Left ventricle myocardium superior (tissue), 1 donor: ENCODE measurements at regions not wholly inside any gene's neighbourhood (a gene's known extent, or its start where the extent isn't known, plus 50 kb on each side); places are given as distances from the start of the nearest gene placed in this dataset.
A peak's percentile ranks its signal among the peaks of the same experiment; 100 is the strongest.

Source experiments
- ATAC-seq: fragments of 200-7000 bp; cut with Tn5 transposase; one replicate; pipeline ENCODE4 v1.9.1; 2020; ENCODE audit warnings: mild to moderate bottlenecking, moderate library complexity
- DNase-seq: peaks from one replicate; pipeline ENCODE4 v3.0.0-alpha.2; 2020
- intact Hi-C: fragments of 100-400 bp; cut with micrococcal nuclease; formaldehyde crosslinking; loops from one replicate; pipeline ENCODE4 v1.11.0; 2022
- donor health status: DM: no; HTN: yes; CAD: no; lungs with severe emphysema.

DNA sequence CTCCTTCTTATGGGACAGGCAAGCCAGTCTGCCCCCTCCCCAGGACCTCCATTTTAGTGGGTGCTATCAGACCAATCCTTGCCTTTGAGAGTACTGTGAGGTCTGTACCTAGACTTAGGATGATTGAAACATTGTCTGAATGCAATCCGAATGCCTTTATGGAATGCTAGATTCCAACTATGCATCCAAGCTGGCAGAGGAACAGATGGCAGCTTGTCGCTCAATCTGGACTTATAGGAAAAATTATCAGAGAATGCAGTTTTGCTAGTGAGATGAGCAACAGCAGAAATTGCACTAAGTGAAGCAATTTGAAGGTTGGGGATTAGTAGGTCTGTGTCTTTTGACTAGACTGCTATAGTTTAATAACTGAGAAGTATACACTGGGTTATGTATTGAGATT, 109.1 kb downstream of the DYRK2 start:
- intact Hi-C loops: no loop called here

GRCh38 chr12:67758119-67758518, 109.6 kb downstream of the DYRK2 start:
- DNase-seq (no peak), ATAC-seq (no peak)
- intact Hi-C loops: no loop called here

More for the DNA sequence above, 109.1 kb downstream of the DYRK2 start:
- ATAC-seq: no peak
- no peak for DNase-seq

DNA sequence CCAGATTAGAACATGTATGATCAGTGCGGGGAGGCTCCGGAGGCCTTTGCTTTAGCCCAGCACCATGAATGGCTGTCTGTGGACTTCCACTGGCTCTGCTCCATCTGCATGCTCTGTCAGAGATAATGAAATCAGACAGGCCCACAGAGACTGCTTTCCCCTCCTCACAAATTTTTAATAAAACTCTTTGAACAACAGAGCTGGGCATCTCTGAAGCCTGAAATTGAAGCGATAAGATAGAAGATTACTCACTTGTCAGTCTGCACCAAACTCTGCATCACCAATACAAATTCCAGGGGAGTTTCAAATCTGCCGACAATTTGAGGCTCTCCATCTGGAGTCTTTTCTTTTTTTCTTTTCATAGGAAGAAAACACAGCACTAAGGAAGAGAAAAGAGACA, 110.0 kb downstream of the DYRK2 start:
- intact Hi-C loops: no loop called here
- no peak for DNase-seq
- peak; percentile 41 for ATAC-seq

DNA sequence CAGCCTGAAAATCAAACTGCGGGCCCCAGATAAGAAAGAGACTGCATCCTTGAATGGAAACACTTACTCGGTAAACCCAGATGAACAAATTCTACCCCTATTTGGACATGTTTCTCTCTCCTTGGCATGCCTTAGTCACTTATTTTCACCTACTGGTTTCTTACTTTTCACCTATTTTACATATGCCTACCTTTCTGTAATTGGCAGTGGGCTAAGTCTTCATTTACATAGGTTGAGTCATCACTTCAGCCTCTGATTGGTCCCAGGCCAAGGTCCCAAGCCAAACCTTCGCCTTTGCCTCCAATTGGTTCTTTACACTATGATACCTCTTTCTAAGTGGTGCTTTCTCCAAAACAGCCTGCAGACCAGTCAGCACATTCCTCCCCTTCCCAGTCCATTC, 111.3 kb downstream of the DYRK2 start:
- intact Hi-C loops: no loop called here
- DNase-seq (no peak), ATAC-seq (no peak)

GRCh38 chr12:67760586-67761275, 112.2 kb downstream of the DYRK2 start:
- intact Hi-C loops: no loop called here
- ATAC-seq (no peak), DNase-seq (no peak)

- no peak for ATAC-seq
- no peak for DNase-seq
- intact Hi-C loops: no loop called here
Observed at GRCh38 chr12:67761566-67761965, 113.0 kb downstream of the DYRK2 start.

GRCh38 chr12:67764055-67764454, 115.5 kb downstream of the DYRK2 start:
- ATAC-seq (no peak), DNase-seq (no peak)
- intact Hi-C loops: no loop called here

- intact Hi-C loops: no loop called here
- no peak for DNase-seq
- no peak for ATAC-seq
Observed at GRCh38 chr12:67764946-67765619, 116.5 kb downstream of the DYRK2 start.

GRCh38 chr12:67765776-67766766, 117.5 kb downstream of the DYRK2 start:
- ATAC-seq: no peak
- no peak for DNase-seq
- intact Hi-C loops: no loop called here

DNA sequence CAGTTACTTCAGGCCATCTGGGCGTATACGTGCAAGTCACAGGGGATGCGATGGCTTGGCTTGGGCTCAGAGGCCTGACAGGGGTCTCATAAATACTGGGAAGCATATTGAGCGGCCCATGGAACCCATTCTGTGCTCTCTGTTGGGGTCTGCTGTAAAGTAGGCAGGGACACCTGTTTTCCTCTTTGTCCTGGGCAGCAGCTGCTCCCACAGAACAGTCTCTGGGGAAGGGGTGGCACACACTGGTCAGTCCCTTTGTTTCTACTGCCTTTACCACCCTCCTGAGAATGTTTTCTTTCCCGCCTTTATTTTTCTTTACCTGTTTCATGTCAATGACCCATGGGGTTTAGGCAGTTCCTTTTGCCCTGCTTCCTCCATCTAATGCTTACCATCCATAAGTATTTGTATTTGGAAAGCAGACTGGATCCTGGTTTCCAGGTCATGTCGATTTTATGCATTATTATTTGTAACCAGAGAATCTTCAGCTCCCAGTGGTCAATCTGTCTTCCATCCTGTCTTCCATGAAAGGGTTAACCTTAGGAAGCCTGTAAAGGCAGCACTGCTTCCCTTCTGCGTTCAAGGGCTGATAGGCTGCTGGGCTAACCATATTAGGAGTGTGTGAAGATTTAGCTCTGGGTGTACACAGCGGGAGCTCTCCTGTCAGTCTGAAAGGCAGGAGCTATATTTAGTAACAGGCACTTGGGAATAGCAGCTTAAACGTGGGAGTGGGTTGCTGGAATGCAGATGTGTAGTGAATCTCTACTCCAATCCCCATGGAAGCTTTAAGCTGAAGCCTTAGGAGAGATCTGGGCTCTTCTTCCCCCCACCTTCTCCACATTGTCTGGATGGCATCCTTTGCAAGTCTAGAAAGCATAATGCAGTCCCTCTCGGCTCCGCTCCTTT, 124.0 kb downstream of the DYRK2 start:
- DNase-seq (no peak), ATAC-seq (peak; percentile 100)
- intact Hi-C loops: no loop called here

- peak; percentile 30 for ATAC-seq
- intact Hi-C loops: no loop called here
- no peak for DNase-seq
Observed at GRCh38 chr12:67773896-67774295, 125.4 kb downstream of the DYRK2 start.

DNA sequence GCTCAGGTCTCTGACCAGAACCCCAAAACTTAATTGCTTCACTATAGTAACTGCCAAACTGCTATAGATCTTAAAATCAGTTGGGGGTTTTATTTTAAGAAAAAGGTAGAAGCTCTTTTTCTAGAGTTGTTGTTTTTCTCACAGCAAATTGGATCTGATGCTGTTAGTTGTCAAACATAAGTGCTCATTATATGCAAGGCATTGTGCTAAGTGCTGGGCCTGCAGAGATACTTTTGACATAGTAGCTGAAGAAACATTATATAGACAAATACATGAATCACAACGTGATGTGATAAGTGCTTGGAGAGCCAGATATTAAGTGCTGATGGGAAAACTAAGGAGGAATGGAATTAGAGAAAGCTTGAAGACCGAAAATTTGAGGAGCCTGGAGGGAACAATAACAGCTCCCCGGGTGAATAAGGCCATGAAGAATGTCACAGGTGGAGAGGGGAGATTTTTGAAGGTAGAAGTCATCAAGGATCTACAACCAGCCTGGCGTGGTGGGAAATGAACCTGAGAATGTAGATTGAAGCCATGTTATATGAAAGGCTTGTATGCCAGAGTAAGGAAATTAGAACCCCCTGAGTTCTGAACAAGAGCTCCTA, 126.5 kb downstream of the DYRK2 start:
- intact Hi-C loops: no loop called here

DNA sequence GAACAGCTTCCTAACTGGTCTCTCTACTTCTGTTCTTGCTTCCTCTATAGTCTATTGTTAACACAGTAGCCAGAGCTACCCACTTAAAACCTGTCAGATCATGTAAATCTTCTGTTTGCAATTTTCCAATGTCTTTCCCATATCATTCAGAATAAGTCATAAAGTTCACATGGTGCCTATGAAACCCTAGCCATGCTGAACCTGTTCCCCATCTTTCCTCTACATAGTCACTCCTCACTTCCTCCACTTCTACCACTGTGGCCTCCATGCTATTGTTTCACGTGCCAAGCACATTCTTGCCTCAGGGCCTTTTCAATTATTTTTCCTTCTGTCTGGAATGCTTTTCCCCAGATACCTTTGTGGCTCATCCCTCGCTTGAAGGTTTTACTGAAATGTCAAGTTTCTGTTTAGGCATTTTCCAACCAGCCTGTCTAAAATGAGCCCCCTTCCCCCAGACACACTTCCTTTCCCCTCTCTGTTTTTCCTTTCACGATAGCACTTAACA, 132.1 kb downstream of the DYRK2 start:
- no peak for ATAC-seq
- no peak for DNase-seq
- intact Hi-C loops: no loop called here

More for the DNA sequence above, 126.5 kb downstream of the DYRK2 start:
- ATAC-seq (no peak), DNase-seq (no peak)

GRCh38 chr12:67782573-67782972, 134.0 kb downstream of the DYRK2 start:
- intact Hi-C loops: no loop called here
- DNase-seq (no peak), ATAC-seq (no peak)

DNA sequence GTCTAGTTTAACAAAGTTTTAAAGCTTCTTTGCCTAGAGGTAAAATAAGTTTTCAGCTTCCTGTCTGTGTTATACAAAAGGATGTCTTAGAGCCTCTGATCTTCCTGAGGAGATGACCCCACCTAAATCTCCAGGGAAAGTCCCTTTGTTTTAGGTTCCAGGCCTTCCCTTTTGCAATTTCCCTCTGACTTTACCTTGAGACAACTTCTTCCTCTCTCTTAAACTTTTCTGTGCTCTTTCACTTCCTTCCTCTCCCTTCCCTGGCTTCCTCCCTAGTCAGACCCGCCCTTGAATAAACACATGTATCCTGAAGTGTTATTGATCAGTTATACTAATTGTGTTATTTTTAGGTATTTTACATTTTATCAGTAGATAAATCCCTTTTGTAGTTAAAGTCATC, 134.8 kb downstream of the DYRK2 start:
- ATAC-seq (no peak), DNase-seq (no peak)
- intact Hi-C loops: no loop called here

DNA sequence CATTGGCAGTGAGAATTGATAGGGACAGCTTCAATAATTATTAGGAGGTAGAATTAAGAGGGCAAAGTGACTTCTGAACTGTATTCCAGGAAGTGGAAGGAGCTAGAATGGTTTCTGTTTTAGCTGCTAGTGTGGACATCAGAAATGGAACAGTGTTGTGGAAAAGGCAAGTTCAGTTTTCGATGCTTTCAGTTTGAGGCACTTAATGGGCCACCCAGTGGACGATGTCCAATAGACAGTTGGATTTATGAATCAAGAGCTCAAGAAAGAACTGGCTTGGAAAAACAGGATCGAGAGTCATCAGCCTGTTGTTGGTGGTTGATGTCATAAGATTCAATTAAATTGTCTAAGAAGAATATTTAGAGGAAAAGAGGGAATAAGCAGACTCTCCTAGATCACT, 136.3 kb downstream of the DYRK2 start:
- DNase-seq: no peak
- no peak for ATAC-seq
- intact Hi-C loops: no loop called here

GRCh38 chr12:67786086-67786485, 137.5 kb downstream of the DYRK2 start:
- no peak for DNase-seq
- intact Hi-C loops: no loop called here
- no peak for ATAC-seq

- intact Hi-C loops: no loop called here
- ATAC-seq: peak; percentile 64
Observed at GRCh38 chr12:67788118-67788517, 139.6 kb downstream of the DYRK2 start.

More at GRCh38 chr12:67788118-67788517, 139.6 kb downstream of the DYRK2 start:
- no peak for DNase-seq
